GM12801 (cell line): ENCODE measurements at regions not wholly inside any gene's neighbourhood (a gene's known extent, or its start where the extent isn't known, plus 50 kb on each side); places are given as distances from the start of the nearest gene placed in this dataset.

Experiments
- CTCF ChIP-seq: IDR thresholded peaks from one replicate; pipeline ENCODE4 v1.5.1; 2011; ENCODE audit warnings: control low read depth; ENCODE audit not compliant: insufficient read length; ENCODE audit errors: extremely low read depth

- TF ChIP-seq CTCF = no peak
Observed at GRCh38 chr3:159760046-159760445, 228.6 kb upstream of the IL12A start.

- TF ChIP-seq CTCF = no peak
Observed at GRCh38 chr3:159761369-159761768, 227.3 kb upstream of the IL12A start.

- TF ChIP-seq CTCF = no peak
Observed at GRCh38 chr3:159761848-159762635, 226.6 kb upstream of the IL12A start.

- TF ChIP-seq CTCF = no peak
Observed at GRCh38 chr3:159763011-159763601, 225.5 kb upstream of the IL12A start.

- no peak for TF ChIP-seq CTCF
Observed at GRCh38 chr3:159763602-159764489, 224.8 kb upstream of the IL12A start.

- TF ChIP-seq CTCF = no peak
Observed at GRCh38 chr3:159764490-159765029, 224.1 kb upstream of the IL12A start.
